WTC11 (cell line): ENCODE measurements at regions not wholly inside any gene's neighbourhood (a gene's known extent, or its start where the extent isn't known, plus 50 kb on each side); places are given as distances from the start of the nearest gene placed in this dataset.

Source experiments
- CTCF ChIP-seq: fragments of 200-600 bp; IDR thresholded peaks from 2 replicates; pipeline ENCODE4 v1.8.0; 2022; ENCODE audit warnings: antibody characterized with exemption
- USF1 ChIP-seq: sonication (generic); formaldehyde crosslinking; IDR thresholded peaks from 2 replicates; pipeline ENCODE4 v1.8.0; 2022; ENCODE audit warnings: mild to moderate bottlenecking, missing genetic modification reagents
- TF ChIP-seq, protein P1 (sequence below): sonication (generic); formaldehyde crosslinking; conservative IDR thresholded peaks from 2 replicates; pipeline ENCODE4 v1.8.1; 2022; ENCODE audit warnings: mild to moderate bottlenecking, missing genetic modification reagents

- TF ChIP-seq, protein P1, sequence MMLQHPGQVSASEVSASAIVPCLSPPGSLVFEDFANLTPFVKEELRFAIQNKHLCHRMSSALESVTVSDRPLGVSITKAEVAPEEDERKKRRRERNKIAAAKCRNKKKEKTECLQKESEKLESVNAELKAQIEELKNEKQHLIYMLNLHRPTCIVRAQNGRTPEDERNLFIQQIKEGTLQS (CRISPR knock-in tag): no peak
- TF ChIP-seq USF1 (CRISPR knock-in tag): no peak
- no peak for TF ChIP-seq CTCF
These were observed 328.0 kb downstream of the UACA start for GRCh38 chr15:70435369-70435768.
